Sigmoid colon (tissue), 6 donors: ENCODE measurements at regions not wholly inside any gene's neighbourhood (a gene's known extent, or its start where the extent isn't known, plus 50 kb on each side); places are given as distances from the start of the nearest gene placed in this dataset.

Experiments
- DNase-seq: peaks from one replicate; pipeline ENCODE4 v3.0.0-alpha.2; 2019
- H3K27ac ChIP-seq, 4 donors: fragments of 200-600 bp; sonication (generic); one replicate each; pipeline ENCODE4 v1.5.1; 2016 to 2019; ENCODE audit warnings: mild to moderate bottlenecking in 1 of 4
- H3K27me3 ChIP-seq, 3 donors: fragments of 200-600 bp; sonication (generic); one replicate each; pipeline ENCODE4 v1.5.1; 2019; ENCODE audit warnings: mild to moderate bottlenecking in 1 of 3
- H3K36me3 ChIP-seq, 4 donors: fragments of 200-600 bp; sonication (generic); one replicate each; pipeline ENCODE4 v1.5.1; 2016 to 2019
- H3K4me1 ChIP-seq, 4 donors: fragments of 200-600 bp; sonication (generic); one replicate each; pipeline ENCODE4 v1.5.1; 2017 to 2019
- H3K4me3 ChIP-seq, 4 donors: fragments of 200-600 bp; sonication (generic); one replicate each; pipeline ENCODE4 v1.5.1; 2017 to 2019; ENCODE audit warnings: mild to moderate bottlenecking in 2 of 4, moderate library complexity in 1 of 4
- H3K9me3 ChIP-seq, 4 donors: fragments of 200-600 bp in 3 of 4; sonication (generic) in 3 of 4; one replicate each; pipeline versions ENCODE4 v1.5.1 to v1.6.1; 2013 to 2019
- CTCF ChIP-seq, 4 experiments: fragments of 450-650 bp in 3 of 4; fragments of 200-600 bp in 1 of 4; IDR thresholded peaks; one replicate each; pipeline ENCODE4 v1.5.1; 2016 to 2019; ENCODE audit warnings: antibody characterized with exemption in 4 of 4, mild to moderate bottlenecking in 3 of 4, moderate library complexity in 2 of 4
- EP300 ChIP-seq, 4 donors: sonication (generic); formaldehyde crosslinking; IDR thresholded peaks; one replicate each; pipeline ENCODE4 v1.6.1; 2017; ENCODE audit warnings: antibody characterized with exemption in 4 of 4
- POLR2A ChIP-seq, 2 donors: fragments of 450-650 bp; IDR thresholded peaks; one replicate each; pipeline ENCODE4 v1.6.1; 2016; ENCODE audit warnings: antibody characterized with exemption in 2 of 2, mild to moderate bottlenecking in 2 of 2, moderate library complexity in 2 of 2
- POLR2AphosphoS5 ChIP-seq, 4 donors: sonication (generic); formaldehyde crosslinking; IDR thresholded peaks; one replicate each; pipeline ENCODE4 v1.6.1; 2017; ENCODE audit warnings: antibody characterized with exemption in 4 of 4
- WGBS, 2 donors: extraction: QIAGEN DNeasy Blood & Tissue Kit; methylation state at CpG; one replicate each; pipeline ENCODE4 v1.1.7; 2013; 5-methylcytosine and 5-hydroxymethylcytosine counted together
- intact Hi-C: fragments of 100-400 bp; cut with DNase I; formaldehyde crosslinking; loops from one replicate; pipeline ENCODE4 v1.15.1; 2023
- donor health status: healthy with polysubstance abuse.
- donor health status: healthy.

- no peak overlapping the region for H3K27ac ChIP-seq
- no peaks in the 10 kb centered on the region for H3K36me3 ChIP-seq
- H3K4me1 ChIP-seq, result no peaks in the 10 kb centered on the region
- intact Hi-C loops, result no loop called here
- no peaks in the 10 kb centered on the region for H3K27me3 ChIP-seq
- TF ChIP-seq POLR2A (IDR thresholded peaks at IDR 0.05), result no peak
- no peak for TF ChIP-seq CTCF (IDR thresholded peaks at IDR 0.05)
- TF ChIP-seq EP300 (IDR thresholded peaks at IDR 0.05), result no peak
- TF ChIP-seq POLR2AphosphoS5 (IDR thresholded peaks at IDR 0.05), result no peak
- DNase-seq, result no peak
- peaks cover 0 to 3% (median 0%) of the 10 kb centered on the region in 4 donors for H3K9me3 ChIP-seq
- H3K4me3 ChIP-seq, result no peak overlapping the region
Observed at GRCh38 chr11:90895850-90896249, 673.0 kb upstream of the CHORDC1 start.

DNA sequence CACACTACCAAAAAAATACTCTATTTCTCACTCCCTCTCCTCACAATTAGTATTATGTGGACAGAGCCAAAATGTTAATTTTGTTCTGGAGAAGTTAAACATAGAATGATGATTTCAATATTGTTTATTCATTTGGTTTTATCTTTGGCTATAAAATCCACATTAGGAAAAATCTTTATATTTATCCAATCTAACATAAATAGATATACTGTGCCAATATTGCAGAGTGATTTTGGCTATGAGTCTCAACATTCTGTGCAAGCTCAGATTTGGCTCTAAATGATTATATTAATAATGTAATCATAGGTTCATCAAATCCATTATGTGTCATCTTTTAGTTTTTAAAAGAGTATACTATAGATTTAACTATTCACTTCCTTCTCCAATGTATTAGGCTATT lies 667.5 kb upstream of the CHORDC1 start:
- Histone ChIP-seq H3K4me1 (no peaks in the 10 kb centered on the region), H3K36me3 (no peaks in the 10 kb centered on the region), H3K4me3 (no peak overlapping the region), H3K27ac (no peak overlapping the region), H3K27me3 (no peaks in the 10 kb centered on the region), H3K9me3 (peaks cover 0 to 5% (median 0%) of the 10 kb centered on the region in 4 donors)
- DNase-seq, result no peak
- intact Hi-C loops, result no loop called here
- TF ChIP-seq EP300 (IDR thresholded peaks at IDR 0.05) (no peak), POLR2AphosphoS5 (IDR thresholded peaks at IDR 0.05) (no peak), CTCF (IDR thresholded peaks at IDR 0.05) (no peak), POLR2A (IDR thresholded peaks at IDR 0.05) (no peak)

- H3K36me3 ChIP-seq, result no peaks in the 10 kb centered on the region
- H3K9me3 ChIP-seq, result peaks cover 0 to 5% (median 0%) of the 10 kb centered on the region in 4 donors
- no peak overlapping the region for H3K27ac ChIP-seq
- DNase-seq, result no peak
- H3K27me3 ChIP-seq, result no peaks in the 10 kb centered on the region
- TF ChIP-seq CTCF (IDR thresholded peaks at IDR 0.05), result no peak
- TF ChIP-seq EP300 (IDR thresholded peaks at IDR 0.05), result no peak
- TF ChIP-seq POLR2AphosphoS5 (IDR thresholded peaks at IDR 0.05), result no peak
- TF ChIP-seq POLR2A (IDR thresholded peaks at IDR 0.05), result no peak
- H3K4me3 ChIP-seq, result no peak overlapping the region
- H3K4me1 ChIP-seq, result no peaks in the 10 kb centered on the region
- intact Hi-C loops, result no loop called here
Observed at GRCh38 chr11:90884181-90884580, 661.3 kb upstream of the CHORDC1 start.

GRCh38 chr11:90874986-90875385 lies 652.1 kb upstream of the CHORDC1 start:
- H3K9me3 ChIP-seq, result no peaks in the 10 kb centered on the region
- no peak overlapping the region for H3K4me3 ChIP-seq
- TF ChIP-seq POLR2AphosphoS5 (IDR thresholded peaks at IDR 0.05) (no peak), EP300 (IDR thresholded peaks at IDR 0.05) (no peak), CTCF (IDR thresholded peaks at IDR 0.05) (no peak), POLR2A (IDR thresholded peaks at IDR 0.05) (no peak)
- WGBS, 2 donors, result 46 to 50% methylated on average over 1 of the region's 1 CpG
- H3K27me3 ChIP-seq, result no peaks in the 10 kb centered on the region
- H3K36me3 ChIP-seq, result no peaks in the 10 kb centered on the region
- intact Hi-C loops, result no loop called here
- no peak overlapping the region for H3K27ac ChIP-seq
- H3K4me1 ChIP-seq, result no peaks in the 10 kb centered on the region
- DNase-seq, result no peak

DNA sequence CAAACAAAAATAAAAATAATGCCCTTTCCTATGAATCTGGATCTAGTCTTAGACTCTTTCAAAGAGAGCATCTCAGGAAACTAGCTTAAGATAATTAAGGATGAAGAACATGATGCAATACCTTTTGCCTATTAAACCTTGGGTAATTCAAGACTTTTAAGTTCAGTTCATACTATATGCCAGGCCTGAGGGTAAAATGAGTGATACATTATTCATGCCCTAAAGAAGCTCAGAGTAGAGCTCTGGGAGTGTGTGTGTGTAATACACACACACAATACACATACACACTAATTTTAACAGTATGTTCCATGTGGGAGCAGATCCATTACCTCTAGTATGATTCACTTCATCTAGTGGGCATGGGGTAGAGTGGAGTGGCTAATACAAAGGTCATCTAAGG lies 651.4 kb upstream of the CHORDC1 start:
- Histone ChIP-seq H3K4me1 (no peaks in the 10 kb centered on the region), H3K27me3 (no peaks in the 10 kb centered on the region), H3K36me3 (no peaks in the 10 kb centered on the region), H3K27ac (no peak overlapping the region), H3K9me3 (no peaks in the 10 kb centered on the region), H3K4me3 (no peak overlapping the region)
- TF ChIP-seq POLR2AphosphoS5 (IDR thresholded peaks at IDR 0.05) (no peak), EP300 (IDR thresholded peaks at IDR 0.05) (no peak), POLR2A (IDR thresholded peaks at IDR 0.05) (no peak)
- intact Hi-C loops, result no loop called here
- DNase-seq, result no peak
